ENCODE measurements at regions not wholly inside any gene's neighbourhood (a gene's known extent, or its start where the extent isn't known, plus 50 kb on each side); places are given as distances from the start of the nearest gene placed in this dataset.
"Not testable (repeated sequence)": the region's sequence is repeated elsewhere in the genome, so short reads cannot be mapped to it uniquely, and the experiment has no call there.

- H3K9ac ChIP-seq (ENCODE audit: insufficient read depth in 1 of 2, low read depth in 2 of 2, low read length in 2 of 2); H3K9me1 ChIP-seq (ENCODE audit: control insufficient read depth, insufficient read depth, low read length); H3K27me3 ChIP-seq (ENCODE audit: control insufficient read depth in 2 of 2, insufficient read depth in 2 of 2, low read length in 2 of 2); H3K79me2 ChIP-seq (ENCODE audit: control insufficient read depth, insufficient read depth, low read length); BruUV-seq (replicated peaks); ATAC-seq; FAIRE-seq; H3K27ac ChIP-seq (ENCODE audit: extremely low read depth, low read depth, low read length); H3K4me1 ChIP-seq (replicated peaks in 1 of 2; ENCODE audit: control insufficient read depth in 2 of 2, insufficient read depth in 2 of 2, low read length in 2 of 2); H3K9me3 ChIP-seq (replicated peaks; ENCODE audit: control insufficient read depth, insufficient read depth, low read depth, low read length); H3K4me3 ChIP-seq; CTCF ChIA-PET (ENCODE audit: low intra/inter-chr PET ratio); H3K36me3 ChIP-seq (ENCODE audit: control insufficient read depth, insufficient read depth, low read length); POLR2A ChIA-PET; H4K20me1 ChIP-seq (replicated peaks; ENCODE audit: control insufficient read depth, insufficient read depth, low read length); H2AFZ ChIP-seq (ENCODE audit: low read depth, low read length); in situ Hi-C loops (cut with MboI); intact Hi-C loops (cut with micrococcal nuclease); H3K4me2 ChIP-seq (ENCODE audit: insufficient read depth, low read length): not testable (repeated sequence)
- peak in 2 of 4 experiments; percentile 0 for DNase-seq (ENCODE audit: extremely low read depth in 1 of 4, low spot score in 3 of 4)
- 3% methylated on average over 2 of the region's 2 CpGs for WGBS (ENCODE audit: insufficient coverage, low coverage, missing lambda C conversion rate)
- TF ChIP-seq CTCF (IDR thresholded peaks at IDR 0.05 in 2 of 3, conservative IDR thresholded peaks at IDR 0.05 in 1 of 3; ENCODE audit: insufficient read depth in 2 of 3, low read depth in 1 of 3, low read length in 3 of 3) (peak in 1 of 3 experiments; percentile 22; a peak in 1 of 6 replicates), RAD21 (CRISPR knock-in tag; conservative IDR thresholded peaks at IDR 0.05 in 1 of 2, IDR thresholded peaks at IDR 0.05 in 1 of 2) (peak in 1 of 2 experiments; percentile 39; a peak in 2 of 4 replicates)
Observed at GRCh38 chr16:33734650-33735049, 275.2 kb downstream of the TP53TG3F start.

Data from K562 (cell line).